Neural progenitor cell (in vitro differentiated cells): ENCODE measurements at regions not wholly inside any gene's neighbourhood (a gene's known extent, or its start where the extent isn't known, plus 50 kb on each side); places are given as distances from the start of the nearest gene placed in this dataset.

Source experiments
- EZH2 ChIP-seq: fragments of 200-600 bp; sonication (generic); IDR thresholded peaks from 2 replicates; pipeline ENCODE4 v1.6.1; 2017; ENCODE audit warnings: antibody characterized with exemption, mild to moderate bottlenecking, moderate library complexity
- TF ChIP-seq, protein P1 (sequence below): fragments of 200-600 bp; sonication (generic); IDR thresholded peaks from 2 replicates; pipeline ENCODE4 v1.5.1; 2017; ENCODE audit warnings: antibody characterized with exemption, mild to moderate bottlenecking

GRCh38 chr4:126614356-126614855, 1018.4 kb upstream of the INTU start:
- TF ChIP-seq, protein P1, sequence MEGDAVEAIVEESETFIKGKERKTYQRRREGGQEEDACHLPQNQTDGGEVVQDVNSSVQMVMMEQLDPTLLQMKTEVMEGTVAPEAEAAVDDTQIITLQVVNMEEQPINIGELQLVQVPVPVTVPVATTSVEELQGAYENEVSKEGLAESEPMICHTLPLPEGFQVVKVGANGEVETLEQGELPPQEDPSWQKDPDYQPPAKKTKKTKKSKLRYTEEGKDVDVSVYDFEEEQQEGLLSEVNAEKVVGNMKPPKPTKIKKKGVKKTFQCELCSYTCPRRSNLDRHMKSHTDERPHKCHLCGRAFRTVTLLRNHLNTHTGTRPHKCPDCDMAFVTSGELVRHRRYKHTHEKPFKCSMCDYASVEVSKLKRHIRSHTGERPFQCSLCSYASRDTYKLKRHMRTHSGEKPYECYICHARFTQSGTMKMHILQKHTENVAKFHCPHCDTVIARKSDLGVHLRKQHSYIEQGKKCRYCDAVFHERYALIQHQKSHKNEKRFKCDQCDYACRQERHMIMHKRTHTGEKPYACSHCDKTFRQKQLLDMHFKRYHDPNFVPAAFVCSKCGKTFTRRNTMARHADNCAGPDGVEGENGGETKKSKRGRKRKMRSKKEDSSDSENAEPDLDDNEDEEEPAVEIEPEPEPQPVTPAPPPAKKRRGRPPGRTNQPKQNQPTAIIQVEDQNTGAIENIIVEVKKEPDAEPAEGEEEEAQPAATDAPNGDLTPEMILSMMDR = no peak
- no peak for TF ChIP-seq EZH2
